ENCODE measurements at regions not wholly inside any gene's neighbourhood (a gene's known extent, or its start where the extent isn't known, plus 50 kb on each side); places are given as distances from the start of the nearest gene placed in this dataset.

DNA sequence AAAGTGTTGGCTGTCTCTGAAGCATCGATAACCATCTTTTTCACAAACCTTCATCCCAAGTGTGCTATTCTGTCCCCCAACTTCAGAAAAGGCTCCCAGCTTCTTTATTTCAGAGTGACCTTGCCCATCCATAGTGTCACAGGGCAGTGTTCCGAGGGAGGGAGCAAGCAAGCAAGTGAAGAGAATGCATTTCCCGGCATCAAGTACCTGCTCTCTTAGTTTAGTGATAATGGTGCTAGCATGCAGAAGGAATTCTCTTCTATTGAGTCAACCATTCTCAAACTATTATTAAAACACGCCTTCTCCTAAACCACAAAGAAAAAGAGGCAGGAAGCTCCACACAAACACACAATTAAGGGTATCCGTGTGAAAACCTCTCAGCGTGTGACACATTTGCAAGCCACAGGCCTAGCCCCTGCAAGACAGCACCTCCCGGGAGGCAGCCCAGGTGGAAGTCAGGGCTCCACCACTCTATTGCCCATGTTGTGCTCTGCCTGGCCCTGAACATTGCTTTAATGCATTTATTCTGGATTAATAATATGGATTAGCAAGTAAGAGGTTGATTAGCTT lies 504.9 kb downstream of the GALR1 start:
- no peaks in the 10 kb centered on the region for H3K4me1 ChIP-seq
- no peak for TF ChIP-seq CTCF (IDR thresholded peaks at IDR 0.05)
- no peaks in the 10 kb centered on the region for H3K9me3 ChIP-seq
- no peaks in the 10 kb centered on the region for H3K27me3 ChIP-seq
- no peaks in the 10 kb centered on the region for H3K36me3 ChIP-seq
- H3K4me3 ChIP-seq, result no peak overlapping the region
- H3K27ac ChIP-seq, result no peak overlapping the region
- intact Hi-C loops (cut with DNase I; ENCODE audit: low total_unique reads), result no loop called here
- no peak for DNase-seq

DNA sequence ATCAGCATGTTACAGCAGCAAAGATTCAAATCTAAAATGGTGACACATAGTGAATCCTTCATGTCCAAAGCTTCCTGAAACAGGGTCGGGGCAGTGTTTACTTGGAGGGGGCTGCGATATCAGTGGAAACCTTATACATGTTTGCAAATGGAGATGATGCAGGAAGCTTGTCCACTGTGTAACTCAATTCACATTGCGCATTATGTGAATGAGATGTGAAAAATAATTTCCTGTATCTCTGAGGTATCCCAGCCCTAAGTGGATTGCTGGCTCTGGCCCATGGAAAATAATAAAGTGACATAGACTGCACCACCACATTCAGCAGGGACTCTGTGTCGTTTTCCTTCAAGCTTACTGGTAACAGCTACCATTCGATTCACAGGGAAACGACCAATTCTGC lies 505.5 kb downstream of the GALR1 start:
- no peak overlapping the region for H3K27ac ChIP-seq
- H3K4me3 ChIP-seq, result no peak overlapping the region
- H3K36me3 ChIP-seq, result no peaks in the 10 kb centered on the region
- intact Hi-C loops (cut with DNase I; ENCODE audit: low total_unique reads), result no loop called here
- H3K27me3 ChIP-seq, result no peaks in the 10 kb centered on the region
- H3K4me1 ChIP-seq, result no peaks in the 10 kb centered on the region
- no peaks in the 10 kb centered on the region for H3K9me3 ChIP-seq
- no peak for DNase-seq
- no peak for TF ChIP-seq CTCF (IDR thresholded peaks at IDR 0.05)

GRCh38 chr18:77761332-77761731 lies 511.7 kb downstream of the GALR1 start:
- Histone ChIP-seq H3K27ac (no peak overlapping the region), H3K9me3 (no peaks in the 10 kb centered on the region), H3K36me3 (no peaks in the 10 kb centered on the region), H3K4me3 (no peak overlapping the region), H3K4me1 (no peaks in the 10 kb centered on the region), H3K27me3 (no peaks in the 10 kb centered on the region)
- TF ChIP-seq CTCF (IDR thresholded peaks at IDR 0.05), result no peak
- intact Hi-C loops (cut with DNase I; ENCODE audit: low total_unique reads), result no loop called here
- no peak for DNase-seq

DNA sequence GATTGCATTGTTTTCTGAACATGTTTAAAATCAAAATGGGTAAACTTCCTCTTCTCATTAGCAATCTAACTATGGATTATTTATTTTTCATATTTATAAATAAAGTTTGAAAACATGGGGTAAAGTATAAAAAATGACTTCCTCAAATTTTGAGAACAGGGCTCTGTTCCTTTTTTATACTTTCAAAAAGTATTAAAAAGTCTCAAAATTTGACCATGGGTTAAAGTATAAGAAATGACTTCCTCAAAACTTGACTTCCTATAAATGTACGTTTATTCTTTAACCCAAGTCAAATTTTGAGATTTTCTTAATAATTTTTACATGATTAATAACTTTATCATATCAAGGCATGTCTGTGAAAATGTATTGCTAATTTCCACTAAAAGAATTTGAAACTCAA lies 512.4 kb downstream of the GALR1 start:
- Histone ChIP-seq H3K27ac (no peak overlapping the region), H3K36me3 (no peaks in the 10 kb centered on the region), H3K4me1 (no peaks in the 10 kb centered on the region), H3K27me3 (no peaks in the 10 kb centered on the region), H3K4me3 (no peak overlapping the region), H3K9me3 (no peaks in the 10 kb centered on the region)
- no peak for TF ChIP-seq CTCF (IDR thresholded peaks at IDR 0.05)
- DNase-seq, result no peak
- intact Hi-C loops (cut with DNase I; ENCODE audit: low total_unique reads), result no loop called here

- Histone ChIP-seq H3K27me3 (no peaks in the 10 kb centered on the region), H3K36me3 (no peaks in the 10 kb centered on the region), H3K9me3 (no peaks in the 10 kb centered on the region), H3K4me3 (no peak overlapping the region), H3K27ac (no peak overlapping the region), H3K4me1 (no peaks in the 10 kb centered on the region)
- TF ChIP-seq CTCF (IDR thresholded peaks at IDR 0.05), result no peak
- no peak for DNase-seq
- intact Hi-C loops (cut with DNase I; ENCODE audit: low total_unique reads), result no loop called here
These were observed 513.0 kb downstream of the GALR1 start for GRCh38 chr18:77762642-77763041.
